Neural progenitor cell (in vitro differentiated cells): ENCODE measurements at regions not wholly inside any gene's neighbourhood (a gene's known extent, or its start where the extent isn't known, plus 50 kb on each side); places are given as distances from the start of the nearest gene placed in this dataset.

Source experiments
- DNase-seq: peaks from one replicate; pipeline ENCODE4 v3.0.0-alpha.2; 2016; ENCODE audit warnings: low spot score
- H2AFZ ChIP-seq: fragments of 200-600 bp; sonication (generic); replicated peaks from 2 replicates; pipeline ENCODE4 v1.6.1; 2016; ENCODE audit warnings: antibody characterized with exemption
- H3F3A ChIP-seq: fragments of 200-600 bp; sonication (generic); 2 replicates; pipeline ENCODE4 v1.6.1; 2016; ENCODE audit warnings: antibody characterized with exemption, low read depth
- H3K27ac ChIP-seq: fragments of 200-600 bp; sonication (generic); 2 replicates; pipeline ENCODE4 v1.5.1; 2016; ENCODE audit warnings: mild to moderate bottlenecking
- H3K27me3 ChIP-seq: fragments of 200-600 bp; sonication (generic); 2 replicates; pipeline ENCODE4 v1.6.1; 2016; ENCODE audit warnings: mild to moderate bottlenecking, moderate library complexity
- H3K36me3 ChIP-seq: fragments of 200-600 bp; sonication (generic); 2 replicates; pipeline ENCODE4 v1.5.1; 2016
- H3K4me1 ChIP-seq: fragments of 200-600 bp; sonication (generic); 2 replicates; pipeline ENCODE4 v1.6.1; 2016; ENCODE audit warnings: mixed run types
- H3K4me2 ChIP-seq: fragments of 200-600 bp; sonication (generic); 2 replicates; pipeline ENCODE4 v1.6.1; 2016
- H3K4me3 ChIP-seq: fragments of 200-600 bp; sonication (generic); 2 replicates; pipeline ENCODE4 v1.5.1; 2016
- H3K79me2 ChIP-seq: fragments of 200-600 bp; sonication (generic); 2 replicates; pipeline ENCODE4 v1.6.1; 2016; ENCODE audit warnings: low read depth
- H3K9ac ChIP-seq: fragments of 200-600 bp; sonication (generic); 2 replicates; pipeline ENCODE4 v1.6.1; 2016
- H3K9me3 ChIP-seq: fragments of 200-600 bp; sonication (generic); 2 replicates; pipeline ENCODE4 v1.5.1; 2016; ENCODE audit warnings: low read depth
- H4K20me1 ChIP-seq: fragments of 200-600 bp; sonication (generic); 2 replicates; pipeline ENCODE4 v1.6.1; 2016; ENCODE audit warnings: low read depth
- H3K27ac Mint-ChIP-seq: 3 replicates; pipeline ENCODE4 v1.8.0; 2021; ENCODE audit warnings: mixed read lengths
- H3K27me3 Mint-ChIP-seq: 2 replicates; pipeline ENCODE4 v1.8.0; 2022; ENCODE audit warnings: low read depth, mild to moderate bottlenecking, inconsistent platforms, moderate library complexity, mixed read lengths; ENCODE audit not compliant: insufficient read depth
- H3K36me3 Mint-ChIP-seq: 3 replicates; pipeline ENCODE4 v1.8.0; 2021; ENCODE audit warnings: mixed read lengths
- H3K4me1 Mint-ChIP-seq: 3 replicates; pipeline ENCODE4 v1.8.0; 2021; ENCODE audit warnings: mixed read lengths
- H3K4me3 Mint-ChIP-seq: 3 replicates; pipeline ENCODE4 v1.8.0; 2021; ENCODE audit warnings: mild to moderate bottlenecking, moderate library complexity, mixed read lengths
- H3K9me3 Mint-ChIP-seq: 3 replicates; pipeline ENCODE4 v1.8.0; 2020; ENCODE audit warnings: mixed read lengths
- CTCF ChIP-seq: fragments of 200-600 bp; sonication (generic); IDR thresholded peaks from 2 replicates; pipeline ENCODE4 v1.5.1; 2017; ENCODE audit warnings: antibody characterized with exemption, mild to moderate bottlenecking
- EZH2 ChIP-seq: fragments of 200-600 bp; sonication (generic); IDR thresholded peaks from 2 replicates; pipeline ENCODE4 v1.6.1; 2017; ENCODE audit warnings: antibody characterized with exemption, mild to moderate bottlenecking, moderate library complexity
- EZH2phosphoT487 ChIP-seq: fragments of 200-600 bp; sonication (generic); IDR thresholded peaks from 2 replicates; pipeline ENCODE4 v1.6.1; 2017; ENCODE audit warnings: antibody characterized with exemption

GRCh38 chr7:34275624-34276023 is 370.3 kb downstream of the BMPER start:
- Histone ChIP-seq H4K20me1 (no peaks in the 10 kb centered on the region), H3K9me3 (no peaks in the 10 kb centered on the region), H3F3A (no peaks in the 10 kb centered on the region), H2AFZ (no peak overlapping the region), H3K4me2 (no peak overlapping the region), H3K36me3 (no peaks in the 10 kb centered on the region), H3K4me1 (peaks cover 8% of the 10 kb centered on the region), H3K27me3 (no peaks in the 10 kb centered on the region), H3K27ac (no peak overlapping the region), H3K9ac (no peak overlapping the region), H3K79me2 (no peaks in the 10 kb centered on the region), H3K4me3 (no peak overlapping the region)
- TF ChIP-seq EZH2phosphoT487 (no peak), CTCF (no peak), EZH2 (no peak)
- Mint-ChIP-seq H3K27ac (no peak overlapping the region), H3K9me3 (no peaks in the 10 kb centered on the region), H3K27me3 (no peaks in the 10 kb centered on the region), H3K36me3 (no peaks in the 10 kb centered on the region), H3K4me1 (no peaks in the 10 kb centered on the region), H3K4me3 (no peak overlapping the region)
- DNase-seq, result no peak

- peaks cover 3% of the 10 kb centered on the region for H3K36me3 Mint-ChIP-seq
- peak; percentile 19 for DNase-seq
- no peaks in the 10 kb centered on the region for H4K20me1 ChIP-seq
- no peak overlapping the region for H3K4me3 ChIP-seq
- no peak overlapping the region for H2AFZ ChIP-seq
- H3K27me3 ChIP-seq, result no peaks in the 10 kb centered on the region
- no peaks in the 10 kb centered on the region for H3K27me3 Mint-ChIP-seq
- H3K4me3 Mint-ChIP-seq, result no peak overlapping the region
- H3K9me3 Mint-ChIP-seq, result peaks cover 6% of the 10 kb centered on the region
- no peak overlapping the region for H3K9ac ChIP-seq
- H3K27ac ChIP-seq, result no peak overlapping the region
- no peaks in the 10 kb centered on the region for H3K9me3 ChIP-seq
- H3K4me1 ChIP-seq, result peaks cover 8% of the 10 kb centered on the region
- H3K27ac Mint-ChIP-seq, result no peak overlapping the region
- no peaks in the 10 kb centered on the region for H3K36me3 ChIP-seq
- TF ChIP-seq EZH2phosphoT487, result no peak
- TF ChIP-seq CTCF, result no peak
- TF ChIP-seq EZH2, result no peak
- H3K4me2 ChIP-seq, result no peak overlapping the region
- H3K79me2 ChIP-seq, result no peaks in the 10 kb centered on the region
- no peaks in the 10 kb centered on the region for H3F3A ChIP-seq
- no peaks in the 10 kb centered on the region for H3K4me1 Mint-ChIP-seq
Measured at GRCh38 chr7:34277016-34277802, 371.9 kb downstream of the BMPER start.

GRCh38 chr7:34277803-34278199 is 372.5 kb downstream of the BMPER start:
- no peak for DNase-seq
- Mint-ChIP-seq H3K9me3 (peaks cover 11% of the 10 kb centered on the region), H3K4me1 (no peaks in the 10 kb centered on the region), H3K4me3 (no peak overlapping the region), H3K27ac (no peak overlapping the region), H3K36me3 (peaks cover 3% of the 10 kb centered on the region), H3K27me3 (no peaks in the 10 kb centered on the region)
- TF ChIP-seq EZH2phosphoT487 (no peak), CTCF (no peak), EZH2 (no peak)
- Histone ChIP-seq H2AFZ (no peak overlapping the region), H3K36me3 (no peaks in the 10 kb centered on the region), H3K4me3 (no peak overlapping the region), H3K9me3 (no peaks in the 10 kb centered on the region), H3K9ac (no peak overlapping the region), H3F3A (no peaks in the 10 kb centered on the region), H3K4me2 (no peak overlapping the region), H3K27me3 (no peaks in the 10 kb centered on the region), H3K4me1 (peaks cover 8% of the 10 kb centered on the region), H3K79me2 (no peaks in the 10 kb centered on the region), H3K27ac (no peak overlapping the region), H4K20me1 (no peaks in the 10 kb centered on the region)
